ENCODE measurements at regions not wholly inside any gene's neighbourhood (a gene's known extent, or its start where the extent isn't known, plus 50 kb on each side); places are given as distances from the start of the nearest gene placed in this dataset.

DNA sequence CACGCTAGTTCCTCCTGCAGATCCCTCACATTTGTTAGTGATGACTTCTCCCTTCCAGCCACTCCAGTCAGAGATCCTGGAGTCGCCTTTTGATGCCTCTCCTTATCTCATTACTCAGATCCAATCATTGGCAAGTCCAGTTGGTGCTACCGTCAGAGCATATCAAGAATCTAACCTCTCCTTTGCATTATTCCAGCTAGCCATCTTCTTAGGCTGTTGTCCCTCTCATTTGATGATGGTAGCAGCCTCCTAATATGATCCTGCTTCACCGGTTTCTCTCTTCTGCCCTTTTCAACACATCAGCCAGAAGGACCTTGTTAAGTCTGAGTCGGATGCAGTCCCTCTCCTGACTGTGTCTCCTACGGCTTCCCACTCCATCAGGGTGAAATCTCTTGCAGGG is 305.6 kb downstream of the THBS2 start:
- Histone ChIP-seq H3K4me3 (ENCODE audit: low read length in 2 of 2) (no peak overlapping the region), H3K9me3 (ENCODE audit: control insufficient read depth in 2 of 2, low read length in 2 of 2) (no peaks in the 10 kb centered on the region), H3K4me1 (ENCODE audit: control insufficient read depth in 2 of 2, insufficient read depth in 2 of 2, low read length in 2 of 2) (no peaks in the 10 kb centered on the region), H3K27me3 (ENCODE audit: control insufficient read depth in 2 of 2, insufficient read depth in 2 of 2, low read length in 2 of 2) (no peaks in the 10 kb centered on the region), H3K27ac (ENCODE audit: low read depth in 2 of 2, low read length in 2 of 2) (no peak overlapping the region), H3K9ac (ENCODE audit: low read depth in 1 of 2, low read length in 2 of 2) (no peak overlapping the region), H3K36me3 (ENCODE audit: control insufficient read depth in 2 of 2, insufficient read depth in 2 of 2, low read length in 2 of 2) (no peaks in the 10 kb centered on the region)

DNA sequence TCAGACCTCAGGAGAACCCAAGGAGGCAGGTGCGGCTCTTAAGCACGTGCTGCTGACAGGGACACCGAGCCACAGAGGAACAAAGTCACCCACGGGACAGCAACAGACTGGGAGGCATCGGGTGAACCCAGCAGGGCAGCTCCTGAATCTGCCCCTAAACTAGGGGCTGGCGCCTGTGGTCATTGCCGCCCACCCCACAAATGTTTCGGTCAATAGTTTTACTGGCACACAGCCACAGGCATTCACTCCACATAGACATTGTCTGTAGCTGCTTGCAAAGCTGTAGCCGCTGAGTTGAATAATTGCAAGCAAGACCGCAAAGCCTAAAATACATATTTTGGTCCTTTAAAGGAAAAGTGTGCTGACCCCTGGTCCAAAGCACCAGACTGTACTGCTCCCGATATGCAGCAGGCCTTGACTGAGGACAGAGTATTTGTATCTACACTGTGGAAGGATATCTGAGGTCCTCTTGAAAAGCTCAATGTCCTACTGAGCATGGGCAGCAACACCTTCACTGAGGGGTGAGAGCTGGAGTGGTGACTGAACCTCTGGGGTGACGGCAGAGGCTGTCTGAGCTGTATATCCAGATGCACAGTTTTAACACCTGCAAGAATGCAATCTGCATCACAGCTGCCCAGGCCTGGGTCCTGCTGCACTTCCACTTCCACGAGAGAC is 310.3 kb downstream of the THBS2 start:
- H3K4me1 ChIP-seq (ENCODE audit: control insufficient read depth in 2 of 2, insufficient read depth in 2 of 2, low read length in 2 of 2): no peaks in the 10 kb centered on the region
- no peak overlapping the region for H3K4me3 ChIP-seq (ENCODE audit: low read length in 2 of 2)
- H3K9ac ChIP-seq (ENCODE audit: low read depth in 1 of 2, low read length in 2 of 2): no peak overlapping the region
- H3K9me3 ChIP-seq (ENCODE audit: control insufficient read depth in 2 of 2, low read length in 2 of 2): no peaks in the 10 kb centered on the region
- no peak overlapping the region for H3K27ac ChIP-seq (ENCODE audit: low read depth in 2 of 2, low read length in 2 of 2)
- no peaks in the 10 kb centered on the region for H3K27me3 ChIP-seq (ENCODE audit: control insufficient read depth in 2 of 2, insufficient read depth in 2 of 2, low read length in 2 of 2)
- no peaks in the 10 kb centered on the region for H3K36me3 ChIP-seq (ENCODE audit: control insufficient read depth in 2 of 2, insufficient read depth in 2 of 2, low read length in 2 of 2)

DNA sequence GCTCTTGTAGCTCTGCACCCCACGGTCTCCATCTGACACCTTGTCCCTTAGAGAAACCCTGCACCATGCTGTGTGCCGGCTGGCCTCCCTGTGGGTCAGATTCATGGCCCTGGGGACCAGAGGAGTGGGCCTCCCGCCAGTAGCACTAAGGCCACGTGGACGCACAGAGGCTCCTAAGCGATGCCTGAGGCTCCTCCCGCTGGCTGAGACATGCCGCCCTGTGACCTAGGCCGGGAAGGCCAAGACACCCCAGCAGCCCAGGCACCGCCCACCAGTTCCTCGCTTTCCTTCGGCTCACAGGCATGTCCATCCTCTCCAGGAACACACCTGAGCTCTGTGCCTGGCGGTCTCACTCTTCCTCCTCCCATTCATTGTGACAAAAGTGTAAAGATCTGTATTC is 311.0 kb downstream of the THBS2 start:
- H3K27me3 ChIP-seq (ENCODE audit: control insufficient read depth in 2 of 2, insufficient read depth in 2 of 2, low read length in 2 of 2): no peaks in the 10 kb centered on the region
- no peak overlapping the region for H3K27ac ChIP-seq (ENCODE audit: low read depth in 2 of 2, low read length in 2 of 2)
- no peaks in the 10 kb centered on the region for H3K4me1 ChIP-seq (ENCODE audit: control insufficient read depth in 2 of 2, insufficient read depth in 2 of 2, low read length in 2 of 2)
- H3K4me3 ChIP-seq (ENCODE audit: low read length in 2 of 2): no peak overlapping the region
- no peaks in the 10 kb centered on the region for H3K9me3 ChIP-seq (ENCODE audit: control insufficient read depth in 2 of 2, low read length in 2 of 2)
- H3K36me3 ChIP-seq (ENCODE audit: control insufficient read depth in 2 of 2, insufficient read depth in 2 of 2, low read length in 2 of 2): no peaks in the 10 kb centered on the region
- no peak overlapping the region for H3K9ac ChIP-seq (ENCODE audit: low read depth in 1 of 2, low read length in 2 of 2)

DNA sequence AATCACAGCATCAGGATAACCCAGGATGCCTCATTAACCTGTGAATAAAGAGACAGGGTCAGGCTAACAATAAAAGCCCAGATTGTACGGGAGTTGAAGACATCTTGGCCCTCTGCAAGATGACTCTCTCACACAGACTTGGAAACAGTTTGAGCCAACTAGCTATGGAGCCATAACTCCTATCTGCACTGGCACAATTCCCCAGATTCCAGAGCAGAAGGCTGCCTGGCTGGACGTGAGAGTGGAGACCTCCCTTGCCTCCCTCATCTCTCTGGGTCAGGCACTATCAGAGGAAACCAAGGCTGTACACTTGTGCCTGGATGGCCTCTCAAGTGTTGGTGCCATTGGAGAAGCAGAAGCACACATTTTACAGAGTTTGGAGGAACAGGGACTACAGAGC is 312.6 kb downstream of the THBS2 start:
- Histone ChIP-seq H3K27me3 (ENCODE audit: control insufficient read depth in 2 of 2, insufficient read depth in 2 of 2, low read length in 2 of 2) (no peaks in the 10 kb centered on the region), H3K36me3 (ENCODE audit: control insufficient read depth in 2 of 2, insufficient read depth in 2 of 2, low read length in 2 of 2) (no peaks in the 10 kb centered on the region), H3K9ac (ENCODE audit: low read depth in 1 of 2, low read length in 2 of 2) (no peak overlapping the region), H3K9me3 (ENCODE audit: control insufficient read depth in 2 of 2, low read length in 2 of 2) (no peaks in the 10 kb centered on the region), H3K4me1 (ENCODE audit: control insufficient read depth in 2 of 2, insufficient read depth in 2 of 2, low read length in 2 of 2) (peaks cover 0 to 2% of the 10 kb centered on the region in 2 donors), H3K27ac (ENCODE audit: low read depth in 2 of 2, low read length in 2 of 2) (no peak overlapping the region), H3K4me3 (ENCODE audit: low read length in 2 of 2) (no peak overlapping the region)

DNA sequence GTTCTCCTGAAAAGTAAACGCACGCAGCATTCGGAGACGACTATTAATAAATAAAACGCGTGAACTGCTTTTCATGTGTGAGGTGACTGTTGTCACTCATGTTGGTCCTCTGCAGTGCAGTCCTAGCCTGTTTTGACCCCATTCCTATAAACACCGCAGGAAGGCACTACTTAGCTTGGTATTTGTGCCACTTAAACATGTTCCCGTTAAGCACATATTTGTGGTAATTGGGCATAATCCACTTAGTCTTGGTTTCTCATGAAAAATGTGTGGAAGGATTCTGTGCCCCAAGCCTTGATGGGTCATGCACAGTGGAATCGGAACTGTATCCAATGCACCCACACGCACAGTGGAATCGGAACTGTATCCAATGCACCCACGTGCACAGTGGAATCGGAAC is 313.9 kb downstream of the THBS2 start:
- no peaks in the 10 kb centered on the region for H3K27me3 ChIP-seq (ENCODE audit: control insufficient read depth in 2 of 2, insufficient read depth in 2 of 2, low read length in 2 of 2)
- H3K4me3 ChIP-seq (ENCODE audit: low read length in 2 of 2): no peak overlapping the region
- H3K36me3 ChIP-seq (ENCODE audit: control insufficient read depth in 2 of 2, insufficient read depth in 2 of 2, low read length in 2 of 2): no peaks in the 10 kb centered on the region
- H3K27ac ChIP-seq (ENCODE audit: low read depth in 2 of 2, low read length in 2 of 2): no peak overlapping the region
- H3K9ac ChIP-seq (ENCODE audit: low read depth in 1 of 2, low read length in 2 of 2): no peak overlapping the region
- H3K9me3 ChIP-seq (ENCODE audit: control insufficient read depth in 2 of 2, low read length in 2 of 2): no peaks in the 10 kb centered on the region
- H3K4me1 ChIP-seq (ENCODE audit: control insufficient read depth in 2 of 2, insufficient read depth in 2 of 2, low read length in 2 of 2): peaks cover 0 to 2% of the 10 kb centered on the region in 2 donors

DNA sequence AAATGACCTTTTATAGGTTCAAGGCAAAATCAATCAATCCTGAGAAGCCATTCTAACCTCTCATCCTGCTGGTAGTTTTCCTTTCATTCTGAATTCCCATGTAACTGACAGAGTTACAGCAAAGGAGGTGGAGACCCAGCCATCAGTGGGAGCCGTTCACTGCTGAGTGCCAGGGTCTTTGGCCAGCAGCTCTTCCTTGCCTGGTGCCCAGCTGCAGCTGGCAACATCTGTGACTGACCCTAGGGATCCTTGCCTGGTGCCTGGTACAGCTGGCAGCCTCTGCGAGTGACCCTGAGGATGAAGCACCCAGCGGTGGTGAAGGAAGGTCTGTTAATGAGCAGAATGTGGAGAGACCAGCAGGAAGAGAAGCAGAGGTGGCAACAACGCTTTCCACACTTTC is 314.6 kb downstream of the THBS2 start:
- no peaks in the 10 kb centered on the region for H3K9me3 ChIP-seq (ENCODE audit: control insufficient read depth in 2 of 2, low read length in 2 of 2)
- H3K36me3 ChIP-seq (ENCODE audit: control insufficient read depth in 2 of 2, insufficient read depth in 2 of 2, low read length in 2 of 2): no peaks in the 10 kb centered on the region
- no peak overlapping the region for H3K9ac ChIP-seq (ENCODE audit: low read depth in 1 of 2, low read length in 2 of 2)
- H3K4me3 ChIP-seq (ENCODE audit: low read length in 2 of 2): no peak overlapping the region
- no peaks in the 10 kb centered on the region for H3K27me3 ChIP-seq (ENCODE audit: control insufficient read depth in 2 of 2, insufficient read depth in 2 of 2, low read length in 2 of 2)
- peaks cover 0 to 2% of the 10 kb centered on the region in 2 donors for H3K4me1 ChIP-seq (ENCODE audit: control insufficient read depth in 2 of 2, insufficient read depth in 2 of 2, low read length in 2 of 2)
- no peak overlapping the region for H3K27ac ChIP-seq (ENCODE audit: low read depth in 2 of 2, low read length in 2 of 2)

DNA sequence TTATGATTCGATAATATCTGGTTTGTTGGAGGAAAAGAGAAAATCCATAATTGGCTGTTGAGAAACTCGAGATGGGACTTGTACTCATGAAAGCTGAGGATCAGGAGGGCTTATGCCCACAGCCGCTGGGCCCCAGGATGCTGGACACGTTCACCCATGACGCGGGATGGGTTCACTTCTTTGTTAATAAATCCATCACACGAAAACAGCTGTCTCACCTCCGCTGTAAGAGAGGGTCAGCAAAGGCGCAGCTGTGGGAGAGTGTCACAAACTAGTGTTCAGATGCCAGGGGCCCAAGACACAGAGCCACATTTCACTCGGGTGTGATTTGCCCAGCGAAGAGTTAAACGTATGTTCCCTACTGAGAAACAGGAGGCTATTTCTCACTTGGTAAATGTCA is 315.1 kb downstream of the THBS2 start:
- peaks cover 0 to 2% of the 10 kb centered on the region in 2 donors for H3K4me1 ChIP-seq (ENCODE audit: control insufficient read depth in 2 of 2, insufficient read depth in 2 of 2, low read length in 2 of 2)

DNA sequence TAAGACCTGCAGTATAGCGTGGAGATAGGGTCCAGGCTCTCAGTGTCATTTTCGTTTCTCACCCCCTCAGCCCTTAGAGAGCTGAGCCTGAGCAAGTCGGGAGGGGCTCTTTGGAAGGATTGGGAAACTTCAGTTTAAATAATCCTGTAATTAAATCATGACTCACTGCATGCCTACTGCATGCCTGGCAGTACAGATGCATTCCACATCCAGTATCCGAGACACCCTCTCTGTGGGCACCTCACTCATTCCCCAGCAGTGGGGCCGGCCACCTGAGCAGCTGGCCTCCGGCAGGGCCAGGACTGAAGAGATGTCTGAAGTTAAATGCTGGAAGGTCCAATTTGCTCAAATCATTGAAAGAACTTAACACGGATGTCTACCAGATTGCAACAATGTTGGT is 316.6 kb downstream of the THBS2 start:
- H3K36me3 ChIP-seq (ENCODE audit: control insufficient read depth in 2 of 2, insufficient read depth in 2 of 2, low read length in 2 of 2): no peaks in the 10 kb centered on the region
- peaks cover 0 to 2% of the 10 kb centered on the region in 2 donors for H3K4me1 ChIP-seq (ENCODE audit: control insufficient read depth in 2 of 2, insufficient read depth in 2 of 2, low read length in 2 of 2)
- no peaks in the 10 kb centered on the region for H3K27me3 ChIP-seq (ENCODE audit: control insufficient read depth in 2 of 2, insufficient read depth in 2 of 2, low read length in 2 of 2)
- no peak overlapping the region for H3K9ac ChIP-seq (ENCODE audit: low read depth in 1 of 2, low read length in 2 of 2)
- H3K4me3 ChIP-seq (ENCODE audit: low read length in 2 of 2): no peak overlapping the region
- H3K27ac ChIP-seq (ENCODE audit: low read depth in 2 of 2, low read length in 2 of 2): peak overlapping the region in 1 of 2 donors; percentile 16
- no peaks in the 10 kb centered on the region for H3K9me3 ChIP-seq (ENCODE audit: control insufficient read depth in 2 of 2, low read length in 2 of 2)

More for the DNA sequence above, 315.1 kb downstream of the THBS2 start:
- no peak overlapping the region for H3K27ac ChIP-seq (ENCODE audit: low read depth in 2 of 2, low read length in 2 of 2)
- H3K9ac ChIP-seq (ENCODE audit: low read depth in 1 of 2, low read length in 2 of 2): no peak overlapping the region
- H3K4me3 ChIP-seq (ENCODE audit: low read length in 2 of 2): no peak overlapping the region
- no peaks in the 10 kb centered on the region for H3K36me3 ChIP-seq (ENCODE audit: control insufficient read depth in 2 of 2, insufficient read depth in 2 of 2, low read length in 2 of 2)
- no peaks in the 10 kb centered on the region for H3K9me3 ChIP-seq (ENCODE audit: control insufficient read depth in 2 of 2, low read length in 2 of 2)
- no peaks in the 10 kb centered on the region for H3K27me3 ChIP-seq (ENCODE audit: control insufficient read depth in 2 of 2, insufficient read depth in 2 of 2, low read length in 2 of 2)

DNA sequence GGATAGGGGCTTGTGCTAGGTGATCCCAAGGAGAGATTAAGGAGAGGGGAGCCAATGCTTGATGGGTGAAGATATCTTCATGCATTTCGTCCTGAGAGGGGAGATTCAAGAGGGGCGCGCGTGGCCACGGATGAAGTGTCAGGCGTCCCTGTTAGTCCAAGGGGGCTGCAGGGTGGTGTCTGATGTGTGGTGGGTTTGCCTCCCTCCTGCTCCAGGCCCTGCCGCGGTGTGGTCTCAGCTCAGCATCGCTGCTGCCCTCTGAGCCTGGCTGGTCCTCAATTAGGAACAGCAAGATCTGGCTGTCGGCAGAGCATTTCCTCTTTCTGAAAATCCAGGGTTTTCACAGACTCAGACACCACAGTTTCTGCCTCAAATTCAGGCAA is 318.0 kb downstream of the THBS2 start:
- no peak overlapping the region for H3K9ac ChIP-seq (ENCODE audit: low read depth in 1 of 2, low read length in 2 of 2)
- no peak overlapping the region for H3K4me3 ChIP-seq (ENCODE audit: low read length in 2 of 2)
- H3K27me3 ChIP-seq (ENCODE audit: control insufficient read depth in 2 of 2, insufficient read depth in 2 of 2, low read length in 2 of 2): no peaks in the 10 kb centered on the region
- peaks cover 0 to 2% of the 10 kb centered on the region in 2 donors for H3K4me1 ChIP-seq (ENCODE audit: control insufficient read depth in 2 of 2, insufficient read depth in 2 of 2, low read length in 2 of 2)
- no peaks in the 10 kb centered on the region for H3K36me3 ChIP-seq (ENCODE audit: control insufficient read depth in 2 of 2, insufficient read depth in 2 of 2, low read length in 2 of 2)
- no peaks in the 10 kb centered on the region for H3K9me3 ChIP-seq (ENCODE audit: control insufficient read depth in 2 of 2, low read length in 2 of 2)
- no peak overlapping the region for H3K27ac ChIP-seq (ENCODE audit: low read depth in 2 of 2, low read length in 2 of 2)

DNA sequence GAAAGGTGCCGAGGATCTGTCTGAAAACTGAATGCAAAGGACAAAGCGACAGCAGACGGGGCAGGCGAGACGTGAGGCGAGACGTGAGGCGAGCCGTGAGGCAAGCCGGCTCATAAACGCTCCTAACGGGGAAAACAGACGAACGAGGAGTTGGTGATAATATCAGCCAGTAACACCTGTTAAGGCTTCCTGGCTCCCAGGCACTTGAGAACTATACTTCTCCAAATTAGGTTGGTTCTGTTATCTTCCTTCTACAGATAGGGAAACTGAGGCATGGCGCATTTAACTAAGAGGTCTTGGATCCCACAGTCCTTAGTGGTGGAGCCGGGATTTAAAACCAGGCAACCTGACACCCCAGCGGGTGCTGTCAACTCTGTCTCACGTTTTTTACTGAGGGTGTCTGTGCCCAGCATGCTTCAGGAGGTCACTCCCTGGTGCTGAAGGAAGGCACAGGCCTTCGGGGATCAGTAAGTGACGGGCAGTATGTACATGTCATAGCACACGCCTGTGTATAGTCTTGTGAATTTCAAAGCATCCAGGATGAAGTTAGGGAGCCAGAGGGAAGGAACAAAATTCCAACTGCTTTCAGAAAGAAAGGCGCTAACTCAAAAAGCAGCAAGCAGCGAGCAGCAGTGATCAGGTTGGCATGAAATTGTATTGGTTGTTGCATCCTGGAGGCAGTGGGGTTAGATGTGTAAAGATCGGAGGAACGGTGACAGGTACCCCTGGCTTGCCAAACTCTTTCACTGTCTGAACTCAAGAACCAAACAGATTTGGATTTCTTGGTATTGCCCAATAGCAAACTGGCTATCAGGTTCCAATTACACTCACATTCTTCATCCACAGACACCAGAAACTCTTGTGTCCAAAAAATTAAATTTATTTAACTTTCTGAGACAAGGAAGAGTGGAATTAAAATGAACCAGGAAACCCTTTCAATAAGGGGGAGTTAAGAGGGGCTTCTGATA is 318.7 kb downstream of the THBS2 start:
- Histone ChIP-seq H3K4me1 (ENCODE audit: control insufficient read depth in 2 of 2, insufficient read depth in 2 of 2, low read length in 2 of 2) (peaks cover 0 to 2% of the 10 kb centered on the region in 2 donors), H3K27ac (ENCODE audit: low read depth in 2 of 2, low read length in 2 of 2) (no peak overlapping the region)

More for the DNA sequence above, 318.7 kb downstream of the THBS2 start:
- no peaks in the 10 kb centered on the region for H3K27me3 ChIP-seq (ENCODE audit: control insufficient read depth in 2 of 2, insufficient read depth in 2 of 2, low read length in 2 of 2)
- no peaks in the 10 kb centered on the region for H3K36me3 ChIP-seq (ENCODE audit: control insufficient read depth in 2 of 2, insufficient read depth in 2 of 2, low read length in 2 of 2)
- H3K9me3 ChIP-seq (ENCODE audit: control insufficient read depth in 2 of 2, low read length in 2 of 2): no peaks in the 10 kb centered on the region
- H3K4me3 ChIP-seq (ENCODE audit: low read length in 2 of 2): no peak overlapping the region
- H3K9ac ChIP-seq (ENCODE audit: low read depth in 1 of 2, low read length in 2 of 2): no peak overlapping the region
